ENCODE measurements at regions not wholly inside any gene's neighbourhood (a gene's known extent, or its start where the extent isn't known, plus 50 kb on each side); places are given as distances from the start of the nearest gene placed in this dataset.

- TF ChIP-seq CREB5 (CRISPR knock-in tag; IDR thresholded peaks at IDR 0.05; ENCODE audit: low read depth) (no peak), RARB (CRISPR knock-in tag; IDR thresholded peaks at IDR 0.05) (no peak), ZC3H10 (CRISPR knock-in tag; IDR thresholded peaks at IDR 0.05) (no peak), ESRRG (CRISPR knock-in tag; IDR thresholded peaks at IDR 0.05) (no peak), POU6F1 (CRISPR knock-in tag; IDR thresholded peaks at IDR 0.05; ENCODE audit: borderline replicate concordance, low read depth) (no peak), PATZ1 (CRISPR knock-in tag; IDR thresholded peaks at IDR 0.05; ENCODE audit: borderline replicate concordance) (no peak), TCF4 (CRISPR knock-in tag; IDR thresholded peaks at IDR 0.05; ENCODE audit: borderline replicate concordance) (no peak), ZNF70 (CRISPR knock-in tag; IDR thresholded peaks at IDR 0.05) (no peak), PPARA (CRISPR knock-in tag; IDR thresholded peaks at IDR 0.05; ENCODE audit: borderline replicate concordance) (no peak), ZFP30 (CRISPR knock-in tag; IDR thresholded peaks at IDR 0.05) (no peak), BACH2 (CRISPR knock-in tag; IDR thresholded peaks at IDR 0.05; ENCODE audit: borderline replicate concordance) (no peak)
Observed at GRCh38 chr4:96969455-96969854, 1129.6 kb downstream of the PDHA2 start.
